ACC112 (cell line): ENCODE measurements at regions not wholly inside any gene's neighbourhood (a gene's known extent, or its start where the extent isn't known, plus 50 kb on each side); places are given as distances from the start of the nearest gene placed in this dataset.

Source experiments
- H2AFZ ChIP-seq: fragments of 200-600 bp; sonication (generic); one replicate; pipeline ENCODE4 v1.6.0; 2017; ENCODE audit warnings: antibody characterized with exemption, low read length; ENCODE audit not compliant: unreplicated experiment
- H3K27ac ChIP-seq: fragments of 200-600 bp; sonication (generic); 2 replicates; pipeline ENCODE4 v1.5.1; 2014; ENCODE audit warnings: low read depth, mild to moderate bottlenecking, antibody characterized with exemption, low read length, moderate library complexity
- H3K27me3 ChIP-seq: fragments of 200-600 bp; sonication (generic); 2 replicates; pipeline ENCODE4 v1.6.1; 2014; ENCODE audit warnings: mild to moderate bottlenecking, antibody characterized with exemption, low read length, moderate library complexity, mixed read lengths; ENCODE audit not compliant: insufficient read depth
- H3K36me3 ChIP-seq: fragments of 200-600 bp; sonication (generic); 2 replicates; pipeline ENCODE4 v1.6.1; 2016; ENCODE audit warnings: mild to moderate bottlenecking, antibody characterized with exemption, low read length, moderate library complexity, mixed read lengths; ENCODE audit not compliant: insufficient read depth
- H3K4me1 ChIP-seq: fragments of 200-600 bp; sonication (generic); one replicate; pipeline ENCODE4 v1.6.1; 2016; ENCODE audit warnings: low read length, mixed read lengths; ENCODE audit not compliant: insufficient read depth, unreplicated experiment, control insufficient read depth
- H3K4me3 ChIP-seq: fragments of 200-600 bp; sonication (generic); 2 replicates; pipeline ENCODE4 v1.5.1; 2014; ENCODE audit warnings: mild to moderate bottlenecking, low read depth, low read length
- H3K79me2 ChIP-seq: fragments of 200-600 bp; sonication (generic); one replicate; pipeline ENCODE4 v1.6.0; 2016; ENCODE audit warnings: low read length; ENCODE audit not compliant: control insufficient read depth, unreplicated experiment, insufficient read depth

DNA sequence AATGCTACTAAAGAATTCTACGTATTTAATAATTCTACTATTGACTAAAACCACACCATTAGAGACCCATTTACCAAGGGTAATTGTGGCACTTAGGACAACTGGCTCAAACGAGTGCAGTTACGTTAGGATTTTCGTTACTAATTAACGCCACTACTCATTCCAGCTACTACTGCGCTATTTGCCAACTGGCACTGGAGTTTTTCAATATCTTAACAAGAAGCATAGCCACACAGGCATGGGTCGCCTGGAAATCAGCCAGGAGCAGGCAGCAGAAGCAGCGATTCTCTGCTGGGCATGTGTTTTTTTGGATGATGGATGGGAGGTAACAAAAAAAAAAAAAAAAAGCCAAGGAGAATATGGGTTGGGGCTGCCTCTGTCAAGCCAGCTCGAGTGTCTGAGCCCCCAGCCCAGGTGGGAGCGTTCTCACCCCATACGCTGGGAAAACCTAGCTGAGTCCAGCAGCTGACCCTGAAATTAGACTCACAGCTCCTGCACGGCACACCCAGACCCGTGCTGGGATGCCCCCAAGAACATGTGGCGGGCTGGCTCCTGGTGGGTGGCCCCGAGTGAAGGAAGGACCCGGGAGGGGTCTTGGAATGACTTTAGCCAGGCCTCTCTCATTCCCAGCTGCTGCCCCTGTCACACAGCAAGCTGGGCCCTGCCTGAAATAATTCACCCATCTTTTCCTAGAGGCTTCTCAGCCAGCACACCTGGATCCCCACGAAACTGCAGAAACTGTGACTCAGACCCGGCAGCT, 214.0 kb downstream of the BRD1 start:
- no peaks in the 10 kb centered on the region for H3K36me3 ChIP-seq
- no peaks in the 10 kb centered on the region for H3K27me3 ChIP-seq
- H3K79me2 ChIP-seq: no peaks in the 10 kb centered on the region
- H3K27ac ChIP-seq: no peak overlapping the region
- no peak overlapping the region for H2AFZ ChIP-seq
- no peaks in the 10 kb centered on the region for H3K4me1 ChIP-seq
- no peak overlapping the region for H3K4me3 ChIP-seq

DNA sequence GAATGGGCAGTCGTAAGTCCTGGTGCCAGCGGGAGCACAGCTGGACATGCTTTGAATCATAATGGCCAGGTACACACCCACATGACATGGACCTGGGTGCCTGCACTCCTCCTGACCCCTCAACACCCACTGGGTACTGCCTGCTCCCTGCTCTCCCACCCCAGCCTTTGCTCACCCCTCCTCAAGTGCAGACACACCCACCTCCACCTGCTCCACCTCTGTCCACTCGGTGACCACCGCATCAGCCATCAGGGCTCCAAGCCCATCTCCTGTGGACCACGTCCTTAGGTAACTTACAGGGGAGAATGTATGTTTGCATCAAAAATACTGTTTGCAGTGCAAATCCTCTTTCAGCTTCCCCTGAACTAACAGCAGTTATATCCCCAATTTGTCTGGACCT, 214.6 kb downstream of the BRD1 start:
- H2AFZ ChIP-seq: no peak overlapping the region
- H3K79me2 ChIP-seq: no peaks in the 10 kb centered on the region
- H3K36me3 ChIP-seq: no peaks in the 10 kb centered on the region
- H3K27me3 ChIP-seq: no peaks in the 10 kb centered on the region
- H3K4me3 ChIP-seq: no peak overlapping the region
- no peaks in the 10 kb centered on the region for H3K4me1 ChIP-seq
- H3K27ac ChIP-seq: no peak overlapping the region

DNA sequence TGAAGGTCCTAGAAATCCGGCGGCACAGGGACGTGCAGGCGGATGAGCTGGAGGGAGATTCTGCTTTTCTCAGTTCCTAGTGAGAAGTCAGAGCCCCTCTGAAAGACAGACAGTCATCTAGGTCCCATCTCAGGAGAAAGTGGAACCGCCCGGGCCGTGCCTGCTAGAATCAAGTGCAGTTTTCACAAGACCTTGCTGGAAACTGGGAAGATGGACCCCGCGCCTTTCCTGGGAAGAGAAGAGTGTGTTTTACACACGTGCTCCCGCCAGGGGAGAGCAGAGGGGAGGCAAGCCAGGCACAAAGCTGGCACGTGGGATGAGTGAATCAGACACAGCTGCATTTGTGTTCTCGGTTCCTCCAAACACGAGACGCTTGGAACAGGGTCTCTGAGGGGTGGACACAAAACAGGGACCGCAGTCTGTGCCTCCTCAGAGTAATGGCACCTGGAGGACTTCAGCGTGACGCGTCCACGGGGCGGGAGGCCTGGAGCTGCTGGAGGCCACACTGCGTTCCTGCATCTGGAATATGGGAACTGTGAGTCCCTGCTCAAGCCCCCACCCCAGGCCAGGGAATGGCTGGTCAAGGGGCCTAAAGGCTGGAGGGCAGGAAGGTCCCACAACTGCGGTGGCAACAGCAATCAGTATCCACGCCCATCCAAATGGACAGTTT, 218.3 kb downstream of the BRD1 start:
- Histone ChIP-seq H3K27me3 (no peaks in the 10 kb centered on the region), H3K27ac (no peak overlapping the region), H3K79me2 (no peaks in the 10 kb centered on the region), H3K4me3 (no peak overlapping the region), H3K4me1 (no peaks in the 10 kb centered on the region), H3K36me3 (no peaks in the 10 kb centered on the region), H2AFZ (no peak overlapping the region)

DNA sequence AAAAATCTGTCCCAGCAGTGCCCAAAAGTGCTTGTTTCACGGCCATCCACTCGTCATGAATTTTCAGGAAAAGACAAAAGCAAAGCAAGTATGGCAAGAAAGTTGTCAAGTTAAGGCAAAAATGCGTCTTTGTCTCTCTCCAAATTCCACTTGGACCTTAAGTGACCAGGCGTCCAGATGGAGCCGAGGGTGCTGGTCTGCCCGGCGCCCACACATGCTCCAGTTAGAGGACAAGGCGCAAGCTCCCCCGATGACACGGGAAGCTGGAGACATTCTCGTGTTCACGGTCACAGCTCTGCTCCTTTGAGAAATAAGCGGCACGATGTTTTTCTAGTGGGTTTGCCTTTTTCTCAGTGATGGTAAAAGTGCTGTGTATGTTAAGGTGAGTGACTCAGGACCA, 219.0 kb downstream of the BRD1 start:
- Histone ChIP-seq H3K4me3 (no peak overlapping the region), H3K36me3 (no peaks in the 10 kb centered on the region), H3K79me2 (no peaks in the 10 kb centered on the region), H3K27me3 (no peaks in the 10 kb centered on the region), H2AFZ (no peak overlapping the region), H3K4me1 (no peaks in the 10 kb centered on the region), H3K27ac (no peak overlapping the region)

DNA sequence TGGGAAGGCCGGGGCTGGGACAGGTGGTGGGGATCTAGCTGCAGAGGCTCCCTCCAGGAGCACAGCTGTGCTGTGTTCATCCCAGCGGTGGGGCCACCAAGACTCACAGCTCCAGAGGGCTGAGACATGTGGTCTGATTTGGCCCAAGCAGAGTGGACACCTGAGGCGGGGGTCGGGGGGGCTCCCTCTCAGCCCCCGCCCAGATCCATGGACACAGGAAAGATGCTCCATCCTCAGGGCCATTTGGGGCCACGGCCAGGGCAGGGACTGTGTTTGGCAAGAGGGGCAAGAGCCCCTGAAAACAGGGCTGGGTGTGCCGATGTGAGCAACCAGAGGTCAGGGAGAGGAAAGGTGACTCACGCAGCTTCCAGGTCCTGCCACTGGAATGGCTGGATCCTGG, 219.4 kb downstream of the BRD1 start:
- Histone ChIP-seq H3K27me3 (no peaks in the 10 kb centered on the region), H3K79me2 (no peaks in the 10 kb centered on the region), H3K4me3 (no peak overlapping the region), H3K4me1 (no peaks in the 10 kb centered on the region), H3K36me3 (no peaks in the 10 kb centered on the region), H2AFZ (no peak overlapping the region), H3K27ac (no peak overlapping the region)

DNA sequence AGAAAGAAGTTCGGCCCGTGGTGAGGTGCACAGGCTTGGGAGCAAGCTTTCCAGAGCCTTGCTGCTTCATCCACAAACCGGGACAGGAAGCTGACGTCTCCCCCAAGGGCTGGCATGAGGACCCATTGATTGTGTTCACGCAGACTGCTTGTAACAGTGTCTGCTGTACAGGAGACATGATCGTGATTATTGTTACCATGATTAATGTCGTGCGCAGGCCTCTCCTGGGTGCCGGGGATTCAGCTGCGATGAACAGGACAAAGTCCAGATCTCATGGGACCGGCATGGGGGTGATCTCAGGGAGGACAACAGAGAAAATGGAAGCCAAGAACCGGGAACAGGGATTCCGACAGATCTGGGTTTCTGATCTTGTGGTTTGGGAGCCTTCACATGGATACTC, 219.9 kb downstream of the BRD1 start:
- Histone ChIP-seq H3K27ac (no peak overlapping the region), H3K4me3 (no peak overlapping the region), H3K27me3 (no peaks in the 10 kb centered on the region), H3K4me1 (no peaks in the 10 kb centered on the region), H3K36me3 (no peaks in the 10 kb centered on the region), H3K79me2 (no peaks in the 10 kb centered on the region), H2AFZ (no peak overlapping the region)

DNA sequence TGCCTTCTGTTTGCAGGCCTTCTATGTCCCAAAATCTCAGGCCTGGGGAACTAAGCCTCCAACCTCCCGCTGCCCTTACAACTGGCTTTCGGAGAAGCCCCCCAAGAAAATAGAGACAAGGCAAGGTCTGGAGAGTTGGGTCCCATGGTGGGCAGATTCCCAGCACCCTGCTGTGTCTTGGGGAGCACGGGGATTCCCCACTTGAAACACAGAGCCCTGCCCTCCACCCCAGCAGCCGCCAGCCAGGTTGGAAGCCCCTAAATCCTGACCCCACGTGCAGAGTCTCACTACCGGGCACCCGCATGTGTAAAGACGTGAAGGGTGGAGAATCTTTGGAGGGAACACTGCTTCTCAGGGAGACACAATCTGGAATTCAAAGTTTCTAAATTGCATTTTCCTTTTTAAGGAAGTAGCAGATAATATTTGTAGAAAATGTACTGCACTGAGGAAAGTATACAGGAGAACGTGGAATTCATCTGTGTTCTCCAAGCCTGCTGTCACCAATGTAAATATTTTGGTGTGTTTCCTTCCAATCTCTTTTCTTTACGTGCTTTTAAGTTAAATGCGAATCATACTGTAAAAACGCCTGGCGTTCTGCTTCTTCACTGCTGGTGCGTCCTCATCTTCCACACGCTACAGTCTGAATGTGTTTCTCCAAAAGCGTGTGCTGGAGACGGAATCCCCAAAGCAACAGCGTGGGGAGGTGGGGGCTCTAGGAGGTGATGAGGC, 220.9 kb downstream of the BRD1 start:
- Histone ChIP-seq H3K36me3 (no peaks in the 10 kb centered on the region), H3K79me2 (no peaks in the 10 kb centered on the region), H3K4me3 (no peak overlapping the region), H3K4me1 (no peaks in the 10 kb centered on the region), H3K27me3 (no peaks in the 10 kb centered on the region), H2AFZ (no peak overlapping the region), H3K27ac (no peak overlapping the region)

DNA sequence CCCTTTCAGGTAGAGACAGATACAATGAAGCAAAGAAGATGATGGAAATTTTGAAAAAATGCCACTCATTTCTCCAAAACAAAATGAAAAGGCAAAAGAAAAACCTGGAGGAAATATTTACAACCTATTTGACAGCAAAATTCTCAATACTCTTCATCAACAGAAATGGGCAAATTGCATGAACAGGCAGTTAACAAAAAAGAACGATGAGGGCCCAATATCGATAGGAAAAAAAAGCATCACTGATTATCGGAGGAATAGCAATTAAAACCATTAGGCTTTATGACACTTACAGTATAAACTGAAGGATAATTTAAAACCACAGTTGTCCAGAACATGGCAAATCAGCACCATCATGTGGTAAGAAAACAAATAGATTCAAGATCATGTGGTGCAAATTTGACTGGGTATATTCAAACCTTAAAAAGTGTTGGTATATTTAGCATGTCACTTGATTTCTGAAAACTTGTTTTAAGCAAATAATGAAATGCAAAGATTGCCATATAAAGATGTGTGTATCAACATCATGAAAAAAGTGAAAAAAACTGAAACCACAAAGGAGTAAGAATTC, 222.9 kb downstream of the BRD1 start:
- Histone ChIP-seq H3K27me3 (no peaks in the 10 kb centered on the region), H3K79me2 (no peaks in the 10 kb centered on the region), H3K4me1 (no peaks in the 10 kb centered on the region), H3K4me3 (no peak overlapping the region), H3K27ac (no peak overlapping the region), H2AFZ (no peak overlapping the region), H3K36me3 (no peaks in the 10 kb centered on the region)

DNA sequence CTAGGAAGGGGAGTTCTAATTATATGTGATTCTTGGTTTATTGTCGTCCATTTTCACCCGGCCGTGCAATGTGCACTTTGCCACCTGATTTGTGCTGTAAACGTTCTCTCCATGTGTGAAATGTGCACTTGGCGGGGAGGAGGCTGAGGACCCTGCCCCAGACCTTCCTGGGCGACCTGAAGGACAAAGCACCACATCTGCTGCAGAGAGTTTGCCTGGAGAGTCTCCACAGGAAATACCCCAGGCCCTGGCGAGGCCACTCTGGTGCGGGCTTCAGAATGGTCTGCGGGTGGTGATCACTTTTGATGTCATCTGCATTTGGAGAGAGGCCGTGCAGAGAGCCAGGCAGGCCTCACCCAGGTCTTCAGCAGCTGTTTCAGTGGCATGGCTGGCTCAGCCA, 224.7 kb downstream of the BRD1 start:
- Histone ChIP-seq H3K4me1 (no peaks in the 10 kb centered on the region), H3K27me3 (no peaks in the 10 kb centered on the region), H2AFZ (no peak overlapping the region), H3K36me3 (no peaks in the 10 kb centered on the region), H3K27ac (no peak overlapping the region), H3K4me3 (no peak overlapping the region), H3K79me2 (no peaks in the 10 kb centered on the region)

DNA sequence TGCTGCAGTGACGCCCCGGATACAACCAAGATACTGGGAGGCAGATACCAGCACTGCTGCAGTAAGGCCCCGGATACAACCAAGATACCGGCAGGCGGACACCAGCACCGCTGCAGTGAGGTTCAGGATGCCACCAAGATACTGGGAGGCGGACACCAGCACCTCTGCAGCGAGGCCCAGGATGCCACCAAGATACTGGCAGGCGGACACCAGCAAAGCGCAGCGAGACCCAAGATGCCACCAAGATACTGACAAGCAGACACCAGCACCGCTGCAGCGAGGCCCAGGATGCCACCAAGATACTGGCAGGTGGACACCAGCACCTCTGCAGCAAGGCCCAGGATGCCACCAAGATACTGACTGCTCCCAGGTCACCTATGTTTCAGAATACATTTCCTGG, 225.2 kb downstream of the BRD1 start:
- Histone ChIP-seq H3K27ac (no peak overlapping the region), H3K4me1 (no peaks in the 10 kb centered on the region), H3K36me3 (no peaks in the 10 kb centered on the region), H3K27me3 (no peaks in the 10 kb centered on the region), H3K79me2 (no peaks in the 10 kb centered on the region), H3K4me3 (no peak overlapping the region), H2AFZ (no peak overlapping the region)
